GM12892 (cell line): ENCODE measurements at regions not wholly inside any gene's neighbourhood (a gene's known extent, or its start where the extent isn't known, plus 50 kb on each side); places are given as distances from the start of the nearest gene placed in this dataset.

ENCODE experiments used
- POLR2A ChIP-seq: IDR thresholded peaks from 2 replicates; pipeline ENCODE4 v1.6.1; 2011; ENCODE audit warnings: low read depth, low read length, control low read depth
- POLR2AphosphoS5 ChIP-seq: IDR thresholded peaks from 2 replicates; pipeline ENCODE4 v1.6.1; 2011; ENCODE audit warnings: low read depth, low read length, control low read depth
- TAF1 ChIP-seq: IDR thresholded peaks from 2 replicates; pipeline ENCODE4 v1.6.1; 2011; ENCODE audit warnings: low read depth, mild to moderate bottlenecking, control low read depth, low read length, borderline replicate concordance

DNA sequence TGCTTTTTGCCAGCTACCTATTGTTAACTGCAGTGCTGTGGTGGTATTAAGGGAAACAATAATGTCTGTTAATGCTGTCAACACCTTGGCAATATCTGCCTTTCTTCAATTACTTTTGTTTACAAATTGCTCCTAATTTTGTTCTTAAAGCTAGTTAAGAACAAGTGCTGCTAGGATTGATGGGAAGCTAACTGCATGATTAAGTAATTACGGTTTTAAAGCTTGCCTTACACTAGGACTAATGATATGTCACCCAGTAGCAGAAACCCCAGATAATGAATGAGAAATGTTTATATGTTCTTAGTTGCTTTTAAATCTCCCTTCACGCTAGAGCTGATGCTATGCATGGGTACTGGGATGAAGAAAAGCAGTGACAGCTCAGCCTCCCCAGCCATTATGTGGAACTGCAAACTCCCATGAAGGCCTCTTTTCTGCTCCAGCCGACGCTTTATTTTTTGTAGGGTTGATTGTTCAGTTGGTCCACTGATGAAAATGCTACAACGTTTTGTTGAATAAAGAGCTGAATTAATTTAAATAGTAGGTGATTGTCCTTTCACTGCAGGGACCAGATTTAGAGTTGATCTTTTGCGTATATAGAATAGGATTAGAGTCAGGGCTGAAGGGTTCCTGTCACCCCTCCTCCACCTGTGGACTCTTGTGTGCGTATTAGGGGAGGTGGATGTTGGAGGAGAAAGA is 610.5 kb downstream of the TFAP2B start:
- TF ChIP-seq POLR2A: no peak
- TF ChIP-seq TAF1: no peak
- no peak for TF ChIP-seq POLR2AphosphoS5
